HCT116 (cell line): ENCODE measurements at regions not wholly inside any gene's neighbourhood (a gene's known extent, or its start where the extent isn't known, plus 50 kb on each side); places are given as distances from the start of the nearest gene placed in this dataset.

Experiments
- ATAC-seq: fragments of 200-7000 bp; cut with Tn5 transposase; 2 replicates; pipeline ENCODE4 v1.9.1; 2020; ENCODE audit warnings: mild to moderate bottlenecking, moderate library complexity
- BruUV-seq: library from RNA; stranded (reverse); fragments of 400-500 nt; replicated peaks from 2 replicates; lab custom pipeline; 2021; lab: Mats Ljungman, UMichigan
- CTCF ChIA-PET: fragments of 300-600 bp; sonication (Branson Sonifier 250); formaldehyde crosslinking; loops from one replicate; lab custom pipeline; 2021; ENCODE audit warnings: antibody characterized with exemption; lab: Charles Lee
- POLR2A ChIA-PET: fragments of 300-600, 350-600 bp; sonication (Branson Sonifier 250); formaldehyde crosslinking; loops from one replicate; lab custom pipeline; 2021; ENCODE audit warnings: antibody characterized with exemption; lab: Charles Lee
- RAD21 ChIA-PET, 2 experiments: fragments of 300-600 bp; sonication (Branson Sonifier 250); formaldehyde crosslinking; loops; one replicate each; lab custom pipeline; 2023; ENCODE audit warnings: low total read pairs in 2 of 2; ENCODE audit not compliant: uncharacterized antibody in 2 of 2, unreplicated experiment in 2 of 2, low non-redundant PET in 1 of 2; lab: Charles Lee
- DNase-seq: peaks from one replicate; pipeline ENCODE4 v3.0.0-alpha.2; 2010; ENCODE audit warnings: low read depth, low spot score
- H2AFZ ChIP-seq: fragments of 200-600 bp; shearing (Covaris generic), sonication (generic); 2 replicates; pipeline ENCODE4 v1.6.1; 2017; ENCODE audit warnings: low read depth, mixed run types, mixed read lengths, antibody characterized with exemption, low read length; ENCODE audit not compliant: poor library complexity, severe bottlenecking
- H3K27ac ChIP-seq: 2 replicates; pipeline ENCODE4 v1.5.1; 2012; ENCODE audit warnings: low read depth, low read length
- H3K27me3 ChIP-seq: fragments of 200-600 bp; sonication (generic); 2 replicates; pipeline ENCODE4 v1.6.1; 2016; ENCODE audit warnings: mixed run types, low read length, mixed read lengths; ENCODE audit not compliant: insufficient read depth
- H3K36me3 ChIP-seq, 2 experiments: fragments of 200-500 bp in 1 of 2; fragments of 200-600 bp in 1 of 2; sonication (Bioruptor generic) in 1 of 2; sonication (generic) in 1 of 2; 2 replicates each; pipeline versions ENCODE4 v1.5.1 to v1.6.1; 2014 to 2016; ENCODE audit warnings: low read length in 2 of 2, inconsistent platforms in 1 of 2, mixed read lengths in 1 of 2, mixed run types in 1 of 2; ENCODE audit not compliant: insufficient read depth in 2 of 2, control insufficient read depth in 1 of 2
- H3K4me1 ChIP-seq, 2 experiments: fragments of 200-600 bp in 1 of 2; sonication (generic) in 1 of 2; 2 replicates each; pipeline versions ENCODE4 v1.5.1 to v1.6.1; 2012 to 2017; ENCODE audit warnings: low read length in 2 of 2, inconsistent platforms in 1 of 2, mild to moderate bottlenecking in 1 of 2, mixed read lengths in 1 of 2, mixed run types in 1 of 2, moderate library complexity in 1 of 2; ENCODE audit not compliant: insufficient read depth in 2 of 2, control insufficient read depth in 1 of 2
- H3K4me2 ChIP-seq: fragments of 200-600 bp; sonication (generic); 2 replicates; pipeline ENCODE4 v1.6.1; 2017; ENCODE audit warnings: mixed run types, low read length, mixed read lengths
- H3K4me3 ChIP-seq, 2 experiments: fragments of 200-600 bp in 1 of 2; sonication (generic) in 1 of 2; replicated peaks in 1 of 2; 2 replicates each; pipeline ENCODE4 v1.5.1; 2011 to 2016; ENCODE audit warnings: low read length in 2 of 2, control low read depth in 1 of 2, low read depth in 1 of 2, mild to moderate bottlenecking in 1 of 2, mixed read lengths in 1 of 2, mixed run types in 1 of 2
- H3K79me2 ChIP-seq: fragments of 200-600 bp; sonication (generic); 2 replicates; pipeline ENCODE4 v1.6.1; 2017; ENCODE audit warnings: mild to moderate bottlenecking, mixed run types, low read length, moderate library complexity, mixed read lengths; ENCODE audit not compliant: insufficient read depth
- H3K9ac ChIP-seq: fragments of 200-600 bp; sonication (generic); 2 replicates; pipeline ENCODE4 v1.6.1; 2016; ENCODE audit warnings: low read length, mixed read lengths
- H3K9me2 ChIP-seq: fragments of 200-600 bp; sonication (generic), shearing (Covaris generic); 2 replicates; pipeline ENCODE4 v1.6.1; 2017; ENCODE audit warnings: mixed run types, mild to moderate bottlenecking, moderate library complexity; ENCODE audit not compliant: insufficient read depth
- H3K9me3 ChIP-seq, 2 experiments: fragments of 200-500 bp in 1 of 2; fragments of 200-600 bp in 1 of 2; sonication (Bioruptor generic) in 1 of 2; sonication (generic) in 1 of 2; 2 replicates each; pipeline ENCODE4 v1.6.1; 2014 to 2017; ENCODE audit warnings: low read length in 2 of 2, mixed read lengths in 2 of 2, inconsistent platforms in 1 of 2, low read depth in 1 of 2, mild to moderate bottlenecking in 1 of 2, mixed run types in 1 of 2, moderate library complexity in 1 of 2; ENCODE audit not compliant: control insufficient read depth in 1 of 2, insufficient read depth in 1 of 2
- H4K20me1 ChIP-seq: fragments of 200-600 bp; sonication (generic), shearing (Covaris generic); 2 replicates; pipeline ENCODE4 v1.6.1; 2017; ENCODE audit warnings: mixed run types, mild to moderate bottlenecking, moderate library complexity; ENCODE audit not compliant: insufficient read depth
- ATF3 ChIP-seq: IDR thresholded peaks from 2 replicates; pipeline ENCODE4 v1.6.1; 2012
- CTCF ChIP-seq, 3 experiments: fragments of 200-600 bp in 1 of 3; sonication (generic) in 1 of 3; IDR thresholded peaks in 2 of 3; conservative IDR thresholded peaks in 1 of 3; 2 replicates each; pipeline ENCODE4 v1.5.1; 2012 to 2017; ENCODE audit warnings: low read depth in 2 of 3, low read length in 2 of 3, antibody characterized with exemption in 1 of 3, borderline replicate concordance in 1 of 3, control low read depth in 1 of 3, mild to moderate bottlenecking in 1 of 3, mixed read lengths in 1 of 3, mixed run types in 1 of 3, moderate library complexity in 1 of 3; ENCODE audit not compliant: insufficient read depth in 1 of 3
- EGR1 ChIP-seq: IDR thresholded peaks from 2 replicates; pipeline ENCODE4 v1.6.1; 2012; ENCODE audit warnings: low read depth
- EZH2 ChIP-seq: fragments of 200-600 bp; sonication (generic); IDR thresholded peaks from 2 replicates; pipeline ENCODE4 v1.6.1; 2017; ENCODE audit warnings: antibody characterized with exemption, mixed run types
- POLR2AphosphoS5 ChIP-seq: IDR thresholded peaks from 2 replicates; pipeline ENCODE4 v1.6.1; 2011; ENCODE audit warnings: mild to moderate bottlenecking, low read depth, low read length, moderate library complexity
- ZBTB33 ChIP-seq: IDR thresholded peaks from 2 replicates; pipeline ENCODE4 v1.6.1; 2011; ENCODE audit warnings: mild to moderate bottlenecking, low read length, moderate library complexity; ENCODE audit not compliant: insufficient replicate concordance; ENCODE audit errors: extremely low read depth
- ZFX ChIP-seq: fragments of 450-650 bp; IDR thresholded peaks from 2 replicates; pipeline ENCODE4 v1.6.1; 2017
- intact Hi-C: fragments of 100-400 bp; cut with micrococcal nuclease; formaldehyde crosslinking; loops from 2 replicates; pipeline ENCODE4 v1.10.0; 2022

GRCh38 chr20:60214901-60215815 is 256.9 kb downstream of the CDH26 start:
- Histone ChIP-seq H3K27ac (no peak overlapping the region), H3K27me3 (no peaks in the 10 kb centered on the region), H3K9ac (no peak overlapping the region), H3K4me3 (no peak overlapping the region), H3K4me1 (no peaks in the 10 kb centered on the region), H3K9me2 (no peaks in the 10 kb centered on the region), H3K4me2 (no peak overlapping the region), H3K36me3 (no peaks in the 10 kb centered on the region), H3K9me3 (no peaks in the 10 kb centered on the region), H4K20me1 (no peaks in the 10 kb centered on the region), H2AFZ (no peak overlapping the region), H3K79me2 (no peaks in the 10 kb centered on the region)
- no peak for DNase-seq
- BruUV-seq: no TSS peak
- CTCF ChIA-PET: no interaction called here
- no peak for ATAC-seq
- TF ChIP-seq ATF3 (no peak), EGR1 (no peak), EZH2 (no peak), POLR2AphosphoS5 (no peak), ZBTB33 (no peak), CTCF (IDR thresholded peaks at IDR 0.05 in 2 of 3, conservative IDR thresholded peaks at IDR 0.05 in 1 of 3; ENCODE audit: borderline replicate concordance in 1 of 3, insufficient read depth in 1 of 3, low read depth in 2 of 3, low read length in 2 of 3) (no peak), ZFX (no peak)
- RAD21 ChIA-PET: no interaction called here
- intact Hi-C loops: no loop called here
- POLR2A ChIA-PET: no interaction called here
